BE2C (cell line): ENCODE measurements at regions not wholly inside any gene's neighbourhood (a gene's known extent, or its start where the extent isn't known, plus 50 kb on each side); places are given as distances from the start of the nearest gene placed in this dataset.

ENCODE experiments used
- DNase-seq: peaks from one replicate; pipeline ENCODE4 v3.0.0-alpha.2; 2020
- H3K27me3 ChIP-seq: fragments of 250-450 bp; sonication (Bioruptor Pico); 2 replicates; pipeline ENCODE4 v1.5.1; 2020; ENCODE audit warnings: mild to moderate bottlenecking
- H3K36me3 ChIP-seq: fragments of 250-450 bp; sonication (Bioruptor Pico); 2 replicates; pipeline ENCODE4 v1.5.1; 2020; ENCODE audit warnings: mild to moderate bottlenecking
- H3K4me1 ChIP-seq: fragments of 250-450 bp; sonication (Bioruptor Pico); 2 replicates; pipeline ENCODE4 v1.5.1; 2020
- H3K4me3 ChIP-seq: 2 replicates; pipeline ENCODE4 v1.5.1; 2011; ENCODE audit warnings: low read depth, low read length
- H3K9me3 ChIP-seq: fragments of 250-450 bp; sonication (Bioruptor Pico); 2 replicates; pipeline ENCODE4 v1.5.1; 2020
- TF ChIP-seq, protein P1 (sequence below): IDR thresholded peaks from 2 replicates; pipeline ENCODE4 v1.5.1; 2012; ENCODE audit warnings: mild to moderate bottlenecking, low read depth, low read length

DNA sequence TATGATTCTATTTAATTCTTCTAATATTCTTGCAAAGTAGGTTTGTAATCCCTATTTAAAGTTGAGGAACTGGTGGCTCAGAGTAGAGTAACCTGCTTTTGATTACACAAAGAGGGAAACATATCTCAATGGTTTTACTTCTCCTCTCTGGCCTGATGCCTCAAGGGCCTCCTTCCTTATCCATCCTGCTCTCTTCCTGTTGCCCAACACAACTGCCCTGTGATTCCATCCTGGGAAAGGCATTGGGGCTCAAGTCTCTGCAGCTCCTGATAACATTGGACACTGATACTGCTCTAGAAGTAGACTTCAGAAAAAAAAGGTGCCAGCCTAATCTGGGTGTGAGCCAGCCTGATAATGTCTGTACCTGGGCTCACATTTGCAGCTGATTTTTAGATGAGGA lies 75.8 kb downstream of the RDH14 start:
- no peak for DNase-seq
- Histone ChIP-seq H3K36me3 (no peaks in the 10 kb centered on the region), H3K4me3 (no peak overlapping the region), H3K9me3 (no peaks in the 10 kb centered on the region), H3K27me3 (peaks cover 6% of the 10 kb centered on the region), H3K4me1 (no peaks in the 10 kb centered on the region)
- TF ChIP-seq, protein P1, sequence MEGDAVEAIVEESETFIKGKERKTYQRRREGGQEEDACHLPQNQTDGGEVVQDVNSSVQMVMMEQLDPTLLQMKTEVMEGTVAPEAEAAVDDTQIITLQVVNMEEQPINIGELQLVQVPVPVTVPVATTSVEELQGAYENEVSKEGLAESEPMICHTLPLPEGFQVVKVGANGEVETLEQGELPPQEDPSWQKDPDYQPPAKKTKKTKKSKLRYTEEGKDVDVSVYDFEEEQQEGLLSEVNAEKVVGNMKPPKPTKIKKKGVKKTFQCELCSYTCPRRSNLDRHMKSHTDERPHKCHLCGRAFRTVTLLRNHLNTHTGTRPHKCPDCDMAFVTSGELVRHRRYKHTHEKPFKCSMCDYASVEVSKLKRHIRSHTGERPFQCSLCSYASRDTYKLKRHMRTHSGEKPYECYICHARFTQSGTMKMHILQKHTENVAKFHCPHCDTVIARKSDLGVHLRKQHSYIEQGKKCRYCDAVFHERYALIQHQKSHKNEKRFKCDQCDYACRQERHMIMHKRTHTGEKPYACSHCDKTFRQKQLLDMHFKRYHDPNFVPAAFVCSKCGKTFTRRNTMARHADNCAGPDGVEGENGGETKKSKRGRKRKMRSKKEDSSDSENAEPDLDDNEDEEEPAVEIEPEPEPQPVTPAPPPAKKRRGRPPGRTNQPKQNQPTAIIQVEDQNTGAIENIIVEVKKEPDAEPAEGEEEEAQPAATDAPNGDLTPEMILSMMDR, result no peak

DNA sequence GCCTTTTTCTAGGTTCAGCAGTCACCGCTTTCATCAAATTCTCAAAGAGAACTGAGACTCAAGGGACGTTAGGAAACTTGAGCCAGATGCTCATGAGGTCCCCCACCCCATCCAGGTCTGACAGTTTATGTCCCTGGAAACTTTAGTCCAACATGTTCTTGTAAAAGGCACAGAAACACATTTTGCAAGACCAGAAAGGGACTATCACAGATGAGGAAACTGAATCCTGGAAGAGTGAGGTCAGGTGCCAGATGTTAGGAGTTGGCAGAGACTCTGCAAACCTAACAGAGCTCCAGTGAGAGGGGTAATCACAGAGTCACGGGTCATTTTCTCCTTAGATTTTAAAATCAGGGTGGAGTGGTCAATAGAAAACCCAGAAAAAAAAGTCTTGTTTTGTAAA lies 76.6 kb downstream of the RDH14 start:
- Histone ChIP-seq H3K27me3 (peaks cover 7% of the 10 kb centered on the region), H3K9me3 (no peaks in the 10 kb centered on the region), H3K36me3 (no peaks in the 10 kb centered on the region), H3K4me1 (no peaks in the 10 kb centered on the region), H3K4me3 (no peak overlapping the region)
- TF ChIP-seq, protein P1, result no peak
- DNase-seq, result no peak

DNA sequence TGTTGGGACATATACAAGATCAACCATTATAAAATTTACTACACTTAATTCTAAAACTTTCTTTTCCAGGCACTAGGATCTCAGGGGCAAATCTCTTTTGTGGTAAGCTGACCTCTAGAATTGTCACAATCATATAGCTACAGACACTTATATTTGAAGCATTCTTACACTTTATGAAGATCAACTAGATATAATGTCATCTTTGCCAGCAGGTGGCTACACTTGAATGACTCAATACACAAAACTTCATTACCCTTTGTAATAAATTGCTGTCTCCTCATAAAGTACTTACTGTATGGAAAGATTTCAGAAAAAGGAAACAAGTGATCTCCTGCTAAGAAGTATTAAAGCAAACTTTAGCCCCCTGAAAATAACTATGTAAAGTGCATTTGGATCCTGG lies 77.8 kb downstream of the RDH14 start:
- Histone ChIP-seq H3K36me3 (no peaks in the 10 kb centered on the region), H3K4me1 (no peaks in the 10 kb centered on the region), H3K9me3 (no peaks in the 10 kb centered on the region), H3K27me3 (peaks cover 9% of the 10 kb centered on the region), H3K4me3 (no peak overlapping the region)
- TF ChIP-seq, protein P1, result no peak
- DNase-seq, result no peak

DNA sequence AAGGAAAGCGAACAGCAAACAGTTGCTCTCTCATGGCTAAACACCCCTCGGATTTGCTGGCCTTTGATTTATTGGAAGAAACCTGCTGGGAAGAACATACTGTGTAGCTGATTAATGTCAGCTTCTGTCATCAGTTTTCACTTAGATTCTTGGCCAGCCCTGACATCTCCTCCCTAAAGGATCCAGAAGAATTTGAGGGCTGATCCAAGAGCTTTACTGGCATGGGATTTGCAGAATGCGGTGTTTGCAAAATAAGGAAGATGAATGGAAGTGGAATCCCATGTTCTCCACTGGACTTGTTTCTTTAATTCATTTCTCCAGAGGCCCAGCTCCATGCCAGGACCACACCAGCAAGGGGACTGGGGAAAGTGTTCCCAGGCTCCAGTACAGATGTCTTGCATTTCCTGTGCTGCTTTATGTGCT lies 80.5 kb downstream of the RDH14 start:
- Histone ChIP-seq H3K9me3 (no peaks in the 10 kb centered on the region), H3K4me1 (no peaks in the 10 kb centered on the region), H3K27me3 (peaks cover 12% of the 10 kb centered on the region), H3K4me3 (no peak overlapping the region), H3K36me3 (no peaks in the 10 kb centered on the region)
- TF ChIP-seq, protein P1, result no peak
- no peak for DNase-seq

DNA sequence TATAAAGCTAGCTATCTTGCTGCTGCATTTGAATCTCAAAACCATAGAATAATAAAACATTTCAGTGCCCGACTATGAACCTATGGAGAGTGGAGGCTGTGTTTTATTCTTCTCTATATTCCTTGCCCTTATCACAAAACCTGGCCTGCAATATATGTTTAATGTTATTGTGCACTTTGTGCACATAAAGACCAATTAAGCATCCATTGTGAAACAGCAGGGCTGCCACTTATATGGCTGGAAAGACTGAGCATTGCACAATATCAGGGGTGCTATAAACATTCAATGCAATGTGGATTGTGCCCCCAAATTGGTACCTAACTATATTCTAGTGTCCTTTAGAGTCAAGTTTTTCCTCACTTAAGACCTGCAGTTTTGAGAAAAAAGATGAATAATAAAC lies 83.2 kb downstream of the RDH14 start:
- TF ChIP-seq, protein P1, result no peak
- DNase-seq, result no peak
- H3K4me3 ChIP-seq, result no peak overlapping the region
- peaks cover 12% of the 10 kb centered on the region for H3K27me3 ChIP-seq
- no peaks in the 10 kb centered on the region for H3K36me3 ChIP-seq
- H3K4me1 ChIP-seq, result no peaks in the 10 kb centered on the region
- no peaks in the 10 kb centered on the region for H3K9me3 ChIP-seq

DNA sequence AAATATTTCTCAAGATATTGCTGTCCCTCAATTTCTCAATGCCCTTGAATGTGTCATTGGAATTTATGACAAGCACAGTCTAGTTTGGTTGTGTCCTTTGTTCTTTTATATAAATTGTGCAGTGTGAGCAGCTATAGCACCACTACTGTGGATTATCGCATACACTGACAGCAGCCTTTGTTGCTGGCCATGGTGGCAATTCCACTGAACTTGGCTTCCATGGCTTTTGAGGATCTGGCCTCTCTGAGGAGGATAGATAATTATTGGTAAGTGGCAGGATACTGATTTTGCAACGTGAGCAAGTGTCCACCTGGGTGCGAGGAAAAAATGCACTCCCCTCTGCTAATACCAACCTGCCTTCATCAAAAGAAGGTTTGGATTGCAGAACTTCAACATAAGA lies 84.0 kb downstream of the RDH14 start:
- no peak for DNase-seq
- no peaks in the 10 kb centered on the region for H3K4me1 ChIP-seq
- no peaks in the 10 kb centered on the region for H3K9me3 ChIP-seq
- peaks cover 12% of the 10 kb centered on the region for H3K27me3 ChIP-seq
- TF ChIP-seq, protein P1, result no peak
- H3K4me3 ChIP-seq, result no peak overlapping the region
- H3K36me3 ChIP-seq, result no peaks in the 10 kb centered on the region
